H1 (cell line): ENCODE measurements at regions not wholly inside any gene's neighbourhood (a gene's known extent, or its start where the extent isn't known, plus 50 kb on each side); places are given as distances from the start of the nearest gene placed in this dataset.

ENCODE experiments used
- CTCF ChIA-PET: fragments of 300-600 bp; sonication (Branson Sonifier 250); formaldehyde crosslinking; loops from one replicate; lab custom pipeline; 2021; ENCODE audit not compliant: partially characterized antibody; lab: Charles Lee
- POLR2A ChIA-PET: fragments of 300-600 bp; sonication (Branson Sonifier 250); formaldehyde crosslinking; loops from one replicate; lab custom pipeline; 2021; ENCODE audit warnings: inconsistent platforms; ENCODE audit not compliant: partially characterized antibody; lab: Charles Lee
- DNase-seq, 2 experiments: peaks; one replicate each; pipeline versions ENCODE4 v3.0.0 to v3.0.0-alpha.2; 2010 to 2022; ENCODE audit warnings: low spot score in 2 of 2, low read depth in 1 of 2, mixed read lengths in 1 of 2
- FAIRE-seq: peaks from 2 replicates; lab custom pipeline; 2011; peaks lifted over from hg19 to GRCh38; lab: Jason Lieb, UNC
- H2AFZ ChIP-seq: 2 replicates; pipeline ENCODE4 v1.8.1; 2012; ENCODE audit warnings: low read length, inconsistent platforms
- H2AK5ac ChIP-seq: 2 replicates; pipeline ENCODE4 v1.6.1; 2013; ENCODE audit warnings: low read depth, low read length
- H2BK120ac ChIP-seq: replicated peaks from 2 replicates; pipeline ENCODE3; 2013; ENCODE audit warnings: low read depth, low read length, inconsistent platforms
- H2BK12ac ChIP-seq: 2 replicates; pipeline ENCODE4 v1.6.1; 2013; ENCODE audit warnings: low read depth, low read length
- H2BK15ac ChIP-seq: 2 replicates; pipeline ENCODE4 v1.6.1; 2013; ENCODE audit warnings: low read length
- H2BK20ac ChIP-seq: 2 replicates; pipeline ENCODE4 v1.6.1; 2013; ENCODE audit warnings: low read length
- H2BK5ac ChIP-seq: 2 replicates; pipeline ENCODE4 v1.6.1; 2013; ENCODE audit warnings: low read depth, low read length
- H3K14ac ChIP-seq: 2 replicates; pipeline ENCODE4 v1.6.1; 2013; ENCODE audit warnings: inconsistent platforms; ENCODE audit not compliant: insufficient read length
- H3K18ac ChIP-seq: 2 replicates; pipeline ENCODE4 v1.6.1; 2013; ENCODE audit warnings: low read length; ENCODE audit errors: extremely low read depth
- H3K23ac ChIP-seq: 2 replicates; pipeline ENCODE4 v1.6.1; 2013; ENCODE audit warnings: inconsistent platforms; ENCODE audit not compliant: insufficient read length
- H3K23me2 ChIP-seq: 2 replicates; pipeline ENCODE4 v1.6.1; 2013; ENCODE audit warnings: low read depth, low read length
- H3K27ac ChIP-seq: 2 replicates; pipeline ENCODE4 v1.6.1; 2011; ENCODE audit warnings: low read depth, low read length, inconsistent platforms
- H3K27me3 ChIP-seq, 4 experiments: replicated peaks in 1 of 4; 1 replicate in 1 of 4; 2 replicates in 3 of 4; pipeline versions ENCODE4 v1.6.1 to v1.8.1; 2011 to 2013; ENCODE audit warnings: low read length in 3 of 4, mild to moderate bottlenecking in 3 of 4, inconsistent platforms in 2 of 4, mixed read lengths in 2 of 4, moderate library complexity in 1 of 4; ENCODE audit not compliant: control insufficient read depth in 3 of 4, insufficient read depth in 3 of 4; ENCODE audit errors: extremely low read depth in 1 of 4
- H3K36me3 ChIP-seq, 4 experiments: 2 replicates each; pipeline versions ENCODE4 v1.6.1 to v1.8.1; 2011 to 2013; ENCODE audit warnings: mild to moderate bottlenecking in 4 of 4, low read length in 3 of 4, moderate library complexity in 2 of 4, control low read depth in 1 of 4, inconsistent platforms in 1 of 4; ENCODE audit not compliant: insufficient read depth in 4 of 4, control insufficient read depth in 2 of 4
- H3K4ac ChIP-seq: replicated peaks from 2 replicates; pipeline ENCODE3; 2013; ENCODE audit warnings: low read length, low read depth, mixed read lengths, inconsistent platforms; ENCODE audit not compliant: insufficient read length
- H3K4me1 ChIP-seq, 4 experiments: replicated peaks in 1 of 4; 1 replicate in 1 of 4; 2 replicates in 3 of 4; pipeline versions ENCODE4 v1.6.1 to v1.8.1; 2011 to 2013; ENCODE audit warnings: low read length in 3 of 4, inconsistent platforms in 2 of 4, mixed read lengths in 1 of 4; ENCODE audit not compliant: insufficient read depth in 4 of 4, control insufficient read depth in 3 of 4
- H3K4me2 ChIP-seq, 2 experiments: 2 replicates each; pipeline versions ENCODE4 v1.6.1 to v1.8.1; 2011 to 2013; ENCODE audit warnings: low read depth in 2 of 2, low read length in 2 of 2, control low read depth in 1 of 2, inconsistent platforms in 1 of 2, mild to moderate bottlenecking in 1 of 2; ENCODE audit not compliant: insufficient read depth in 1 of 2
- H3K4me3 ChIP-seq, 4 experiments: fragments of 200-600, 300-600 bp in 1 of 4; sonication (generic), shearing (Covaris generic), sonication (Bioruptor Twin) in 1 of 4; 2 replicates each; pipeline versions ENCODE4 v1.5.1 to v1.8.1; 2011 to 2016; ENCODE audit warnings: low read length in 4 of 4, low read depth in 3 of 4, control low read depth in 2 of 4, inconsistent platforms in 2 of 4, mild to moderate bottlenecking in 2 of 4, mixed read lengths in 1 of 4, moderate library complexity in 1 of 4; ENCODE audit not compliant: insufficient read depth in 2 of 4; ENCODE audit errors: extremely low read depth in 1 of 4
- H3K56ac ChIP-seq: replicated peaks from 2 replicates; pipeline ENCODE3; 2013; ENCODE audit warnings: low read depth, mild to moderate bottlenecking, mixed read lengths, low read length, inconsistent platforms; ENCODE audit not compliant: insufficient read length
- H3K79me1 ChIP-seq: 2 replicates; pipeline ENCODE4 v1.6.1; 2013; ENCODE audit warnings: low read depth, low read length, control low read depth
- H3K79me2 ChIP-seq, 2 experiments: 2 replicates each; pipeline versions ENCODE4 v1.6.1 to v1.8.1; 2012 to 2013; ENCODE audit warnings: low read length in 2 of 2, mild to moderate bottlenecking in 2 of 2, inconsistent platforms in 1 of 2; ENCODE audit not compliant: insufficient read depth in 2 of 2, control insufficient read depth in 1 of 2
- H3K9ac ChIP-seq, 4 experiments: replicated peaks in 1 of 4; 1 replicate in 1 of 4; 2 replicates in 3 of 4; pipeline versions ENCODE4 v1.6.1 to v1.8.1; 2011 to 2013; ENCODE audit warnings: low read depth in 3 of 4, low read length in 3 of 4, control low read depth in 2 of 4, mild to moderate bottlenecking in 2 of 4, moderate library complexity in 2 of 4, inconsistent platforms in 1 of 4; ENCODE audit errors: extremely low read depth in 1 of 4
- H3K9me3 ChIP-seq, 2 experiments: 2 replicates each; pipeline versions ENCODE4 v1.6.1 to v1.8.1; 2012 to 2013; ENCODE audit warnings: mild to moderate bottlenecking in 2 of 2, moderate library complexity in 2 of 2, control low read depth in 1 of 2, inconsistent platforms in 1 of 2, low read depth in 1 of 2, low read length in 1 of 2, mixed read lengths in 1 of 2; ENCODE audit not compliant: insufficient read depth in 2 of 2
- H4K20me1 ChIP-seq, 2 experiments: replicated peaks in 1 of 2; 2 replicates each; pipeline versions ENCODE3 to v1.8.1; 2011 to 2013; ENCODE audit warnings: inconsistent platforms in 2 of 2, low read length in 2 of 2, mild to moderate bottlenecking in 1 of 2; ENCODE audit not compliant: insufficient read depth in 2 of 2, control insufficient read depth in 1 of 2
- H4K5ac ChIP-seq: 2 replicates; pipeline ENCODE4 v1.6.1; 2013; ENCODE audit warnings: low read length, low read depth, mixed read lengths, inconsistent platforms; ENCODE audit not compliant: insufficient read length
- H4K8ac ChIP-seq: 2 replicates; pipeline ENCODE4 v1.8.0; 2013; ENCODE audit warnings: mild to moderate bottlenecking, moderate library complexity, low read length, inconsistent platforms; ENCODE audit not compliant: insufficient read depth; ENCODE audit errors: extremely low read depth
- H4K91ac ChIP-seq: replicated peaks from 2 replicates; pipeline ENCODE3; 2013; ENCODE audit warnings: low read length, mixed read lengths, inconsistent platforms; ENCODE audit not compliant: insufficient read length
- KDM1A ChIP-seq: fragments of 200-600, 300-600 bp; sonication (generic); IDR thresholded peaks from 2 replicates; pipeline ENCODE4 v1.7.1; 2016; ENCODE audit warnings: mild to moderate bottlenecking, low read length, borderline replicate concordance
- SIRT6 ChIP-seq: IDR thresholded peaks from one replicate; pipeline ENCODE4 v1.7.1; 2012; ENCODE audit warnings: low read length, inconsistent platforms
- WGBS, 2 experiments: shearing (Covaris generic) in 1 of 2; methylation state at CpG; one replicate each; pipeline versions ENCODE4 v1.1.6 to v1.1.7; 2013 to 2015; ENCODE audit warnings: low lambda C conversion rate in 2 of 2, mixed read lengths in 2 of 2, inconsistent platforms in 1 of 2, low coverage in 1 of 2, missing lambda C conversion rate in 1 of 2; ENCODE audit not compliant: insufficient replicate concordance in 2 of 2, insufficient coverage in 1 of 2, insufficient read length in 1 of 2; ENCODE audit errors: extremely low coverage in 1 of 2, missing lambda C conversion rate in 1 of 2; 5-methylcytosine and 5-hydroxymethylcytosine counted together

GRCh38 chr14:71426001-71426400 lies 506.2 kb upstream of the RGS6 start:
- H3K14ac ChIP-seq: no peak overlapping the region
- H2AK5ac ChIP-seq: no peak overlapping the region
- H4K8ac ChIP-seq: no peak overlapping the region
- no peak overlapping the region for H4K5ac ChIP-seq
- H4K20me1 ChIP-seq: no peaks in the 10 kb centered on the region
- no peak overlapping the region for H3K27ac ChIP-seq
- no peak overlapping the region for H3K18ac ChIP-seq
- H3K56ac ChIP-seq: no peak overlapping the region
- H3K9ac ChIP-seq: no peak overlapping the region
- FAIRE-seq: no peak
- H2AFZ ChIP-seq: no peak overlapping the region
- POLR2A ChIA-PET: no interaction called here
- H3K4me2 ChIP-seq: no peak overlapping the region
- no peak overlapping the region for H3K4ac ChIP-seq
- H2BK20ac ChIP-seq: no peak overlapping the region
- TF ChIP-seq KDM1A (0 out of 2 replicates have a peak, but pooled peaks have one; percentile 17), SIRT6 (no peak)
- TF ChIP-seq, all 59 proteins: peak for 1
- H3K4me3 ChIP-seq: no peak overlapping the region
- DNase-seq: no peak
- H3K23ac ChIP-seq: no peak overlapping the region
- no peak overlapping the region for H2BK5ac ChIP-seq
- no peaks in the 10 kb centered on the region for H3K27me3 ChIP-seq
- peaks cover 0 to 78% of the 10 kb centered on the region in 2 experiments; a peak in 2 of 4 replicates for H3K79me2 ChIP-seq
- no peak overlapping the region for H2BK12ac ChIP-seq
- H4K91ac ChIP-seq: no peak overlapping the region
- CTCF ChIA-PET: interaction anchor here (0.6 kb wide), 2 partner anchors 11 to 111 kb away, joined by 3 to 4 read pairs; no protein-coding TSS in a partner anchor
- no peak overlapping the region for H2BK15ac ChIP-seq
- WGBS, 2 experiments: 93% methylated on average over 2 of the region's 2 CpGs; no CpG with 5 or more reads in 1 of the 2 experiments
- no peaks in the 10 kb centered on the region for H3K23me2 ChIP-seq
- H3K36me3 ChIP-seq: no peaks in the 10 kb centered on the region; a peak in 1 of 8 replicates
- peaks cover 0 to 9% of the 10 kb centered on the region in 2 experiments; a peak in 1 of 4 replicates for H3K9me3 ChIP-seq
- no peak overlapping the region for H2BK120ac ChIP-seq
- peaks cover 0 to 11% (median 5%) of the 10 kb centered on the region in 4 experiments; a peak in 5 of 7 replicates for H3K4me1 ChIP-seq
- H3K79me1 ChIP-seq: no peaks in the 10 kb centered on the region
